COLO668 (cell line): ENCODE measurements at regions not wholly inside any gene's neighbourhood (a gene's known extent, or its start where the extent isn't known, plus 50 kb on each side); places are given as distances from the start of the nearest gene placed in this dataset.

Experiments used
- DNase-seq: peaks from one replicate; lab custom pipeline; 2025; ENCODE audit not compliant: unreplicated experiment; lab: John Stamatoyannopoulos, UW

- no peak for DNase-seq
Measured at GRCh38 chr13:107075576-107075975, 507.6 kb upstream of the ARGLU1 start.

- DNase-seq = no peak
Measured at GRCh38 chr13:107070792-107071191, 502.9 kb upstream of the ARGLU1 start.

- DNase-seq = no peak
Measured at GRCh38 chr13:107069108-107069776, 501.3 kb upstream of the ARGLU1 start.

- DNase-seq = no peak
Measured at GRCh38 chr13:107067381-107067780, 499.4 kb upstream of the ARGLU1 start.

- DNase-seq = no peak
Measured at GRCh38 chr13:107066355-107066754, 498.4 kb upstream of the ARGLU1 start.

- no peak for DNase-seq
Measured at GRCh38 chr13:107065036-107065435, 497.1 kb upstream of the ARGLU1 start.

- DNase-seq = no peak
Measured at GRCh38 chr13:107057028-107057631, 489.2 kb upstream of the ARGLU1 start.

GRCh38 chr13:107043021-107043956 is 475.4 kb upstream of the ARGLU1 start:
- DNase-seq = no peak

- DNase-seq = no peak
Measured at GRCh38 chr13:107035778-107036177, 467.8 kb upstream of the ARGLU1 start.

GRCh38 chr13:107035186-107035585 is 467.2 kb upstream of the ARGLU1 start:
- DNase-seq = no peak

GRCh38 chr13:107034236-107034872 is 466.4 kb upstream of the ARGLU1 start:
- no peak for DNase-seq

- DNase-seq = no peak
Measured at GRCh38 chr13:107031716-107032115, 463.8 kb upstream of the ARGLU1 start.

GRCh38 chr13:107028751-107029150 is 460.8 kb upstream of the ARGLU1 start:
- no peak for DNase-seq

- no peak for DNase-seq
Measured at GRCh38 chr13:107025991-107026390, 458.1 kb upstream of the ARGLU1 start.

GRCh38 chr13:107023335-107023734 is 455.4 kb upstream of the ARGLU1 start:
- DNase-seq = no peak

GRCh38 chr13:107020393-107020792 is 452.5 kb upstream of the ARGLU1 start:
- no peak for DNase-seq

GRCh38 chr13:107018285-107018684 is 450.3 kb upstream of the ARGLU1 start:
- no peak for DNase-seq

GRCh38 chr13:107006661-107007060 is 438.7 kb upstream of the ARGLU1 start:
- no peak for DNase-seq

- DNase-seq = no peak
Measured at GRCh38 chr13:107005577-107005976, 437.6 kb upstream of the ARGLU1 start.

- no peak for DNase-seq
Measured at GRCh38 chr13:107003911-107004310, 436.0 kb upstream of the ARGLU1 start.

GRCh38 chr13:106998664-106999063 is 430.7 kb upstream of the ARGLU1 start:
- no peak for DNase-seq
